Neuronal stem cell (in vitro differentiated cells): ENCODE measurements at regions not wholly inside any gene's neighbourhood (a gene's known extent, or its start where the extent isn't known, plus 50 kb on each side); places are given as distances from the start of the nearest gene placed in this dataset.
"Not testable (repeated sequence)": the region's sequence is repeated elsewhere in the genome, so short reads cannot be mapped to it uniquely, and the experiment has no call there.

Experiments used
- DNase-seq: peaks from one replicate; pipeline ENCODE4 v3.0.0-alpha.2; 2013; ENCODE audit warnings: low spot score
- H2AFZ ChIP-seq: one replicate; pipeline ENCODE4 v1.6.1; 2013; ENCODE audit warnings: mild to moderate bottlenecking, low read length, inconsistent platforms
- H2AK5ac ChIP-seq: 2 replicates; pipeline ENCODE4 v1.6.1; 2013; ENCODE audit warnings: low read depth, mild to moderate bottlenecking, inconsistent platforms, low read length, moderate library complexity, mixed read lengths
- H2BK120ac ChIP-seq: 2 replicates; pipeline ENCODE4 v1.6.1; 2013; ENCODE audit warnings: low read depth, mild to moderate bottlenecking, inconsistent platforms, low read length, moderate library complexity, mixed read lengths
- H2BK12ac ChIP-seq: one replicate; pipeline ENCODE4 v1.6.1; 2013; ENCODE audit warnings: low read length, inconsistent platforms
- H2BK15ac ChIP-seq: 2 replicates; pipeline ENCODE4 v1.6.1; 2013; ENCODE audit warnings: mild to moderate bottlenecking, low read length, inconsistent platforms, mixed read lengths
- H2BK5ac ChIP-seq: one replicate; pipeline ENCODE4 v1.6.1; 2013; ENCODE audit warnings: inconsistent platforms, mild to moderate bottlenecking, low read length, moderate library complexity
- H3K14ac ChIP-seq: one replicate; pipeline ENCODE4 v1.6.1; 2013; ENCODE audit warnings: low read length, inconsistent platforms
- H3K18ac ChIP-seq: 2 replicates; pipeline ENCODE4 v1.6.1; 2013; ENCODE audit warnings: low read length, inconsistent platforms
- H3K23ac ChIP-seq: 2 replicates; pipeline ENCODE4 v1.6.1; 2013; ENCODE audit warnings: low read depth, mild to moderate bottlenecking, mixed read lengths, low read length, inconsistent platforms; ENCODE audit not compliant: poor library complexity
- H3K27ac ChIP-seq: replicated peaks from 3 replicates; pipeline ENCODE4 v1.5.1; 2013; ENCODE audit warnings: low read length, inconsistent platforms
- H3K27me3 ChIP-seq, 3 experiments: 2 replicates each; pipeline ENCODE4 v1.6.1; 2013; ENCODE audit warnings: low read length in 3 of 3, mild to moderate bottlenecking in 2 of 3, inconsistent platforms in 1 of 3, low read depth in 1 of 3, mixed read lengths in 1 of 3, moderate library complexity in 1 of 3; ENCODE audit not compliant: control insufficient read depth in 3 of 3, insufficient read depth in 3 of 3
- H3K36me3 ChIP-seq, 2 donors: replicated peaks in 1 of 2; 2 replicates each; pipeline ENCODE4 v1.6.1; 2013; ENCODE audit warnings: low read length in 2 of 2; ENCODE audit not compliant: control insufficient read depth in 2 of 2, insufficient read depth in 2 of 2
- H3K4ac ChIP-seq: 2 replicates; pipeline ENCODE4 v1.6.1; 2013; ENCODE audit warnings: inconsistent platforms, mild to moderate bottlenecking, low read length, moderate library complexity
- H3K4me1 ChIP-seq, 2 donors: 1 replicate in 1 of 2; 2 replicates in 1 of 2; pipeline ENCODE4 v1.6.1; 2013; ENCODE audit warnings: low read length in 2 of 2, low read depth in 1 of 2; ENCODE audit not compliant: control insufficient read depth in 2 of 2, insufficient read depth in 1 of 2
- H3K4me2 ChIP-seq: one replicate; pipeline ENCODE4 v1.6.1; 2013; ENCODE audit warnings: mild to moderate bottlenecking, low read length, inconsistent platforms; ENCODE audit not compliant: insufficient read depth, poor library complexity, severe bottlenecking
- H3K4me3 ChIP-seq, 2 donors: 2 replicates each; pipeline ENCODE4 v1.5.1; 2013; ENCODE audit warnings: low read length in 2 of 2, mild to moderate bottlenecking in 2 of 2, inconsistent platforms in 1 of 2, moderate library complexity in 1 of 2
- H3K79me1 ChIP-seq: one replicate; pipeline ENCODE4 v1.6.1; 2013; ENCODE audit warnings: low read depth, mild to moderate bottlenecking, inconsistent platforms, low read length, moderate library complexity
- H3K9ac ChIP-seq: one replicate; pipeline ENCODE4 v1.6.1; 2013; ENCODE audit warnings: mild to moderate bottlenecking, low read depth, low read length, inconsistent platforms; ENCODE audit not compliant: poor library complexity
- H3K9me3 ChIP-seq, 2 donors: replicated peaks in 1 of 2; 2 replicates each; pipeline versions ENCODE3 to v1.6.1; 2013; ENCODE audit warnings: low read length in 2 of 2, mild to moderate bottlenecking in 2 of 2, inconsistent platforms in 1 of 2, low read depth in 1 of 2, mixed read lengths in 1 of 2, moderate library complexity in 1 of 2; ENCODE audit not compliant: control insufficient read depth in 2 of 2, insufficient read depth in 1 of 2
- H4K8ac ChIP-seq: one replicate; pipeline ENCODE4 v1.6.1; 2013; ENCODE audit warnings: low read depth, mild to moderate bottlenecking, inconsistent platforms, low read length, moderate library complexity
- H4K91ac ChIP-seq: one replicate; pipeline ENCODE4 v1.6.1; 2013; ENCODE audit warnings: low read length, low read depth, mild to moderate bottlenecking, inconsistent platforms; ENCODE audit not compliant: poor library complexity
- WGBS, 2 donors: extraction: QIAGEN DNeasy Blood & Tissue Kit; methylation state at CpG; one replicate each; pipeline ENCODE4 v1.1.7; 2013; ENCODE audit warnings: missing lambda C conversion rate in 2 of 2, mixed read lengths in 1 of 2; ENCODE audit not compliant: insufficient read length in 2 of 2, insufficient replicate concordance in 1 of 2; ENCODE audit errors: extremely low coverage in 2 of 2; 5-methylcytosine and 5-hydroxymethylcytosine counted together

DNA sequence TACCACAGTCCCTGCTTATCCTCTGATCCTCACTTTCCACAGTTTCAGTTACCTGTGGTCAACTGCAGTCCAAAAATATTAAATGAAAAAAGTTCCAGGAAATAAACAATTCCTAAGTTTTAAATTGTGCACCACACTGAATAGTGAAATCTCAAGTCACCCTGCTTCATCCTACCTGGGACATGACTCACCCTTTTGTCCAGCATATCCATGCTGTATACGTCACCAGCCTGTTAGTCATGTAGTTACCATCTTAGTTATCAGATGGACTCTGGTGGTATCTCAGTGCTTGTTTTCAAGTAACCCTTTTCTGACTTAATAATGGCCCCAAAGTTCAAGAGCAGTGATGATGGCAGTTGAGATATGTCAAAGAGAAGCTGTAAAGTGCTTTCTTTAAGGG is 69.4 kb upstream of the DPY19L1 start:
- H3K27ac ChIP-seq, H2AFZ ChIP-seq, H4K8ac ChIP-seq, H3K27me3 ChIP-seq, H3K9me3 ChIP-seq, DNase-seq, H2BK120ac ChIP-seq, H3K4me3 ChIP-seq, H3K79me1 ChIP-seq, H4K91ac ChIP-seq, H3K14ac ChIP-seq, H3K23ac ChIP-seq, H3K4me2 ChIP-seq, H2BK5ac ChIP-seq, H2BK12ac ChIP-seq, H3K18ac ChIP-seq, H2AK5ac ChIP-seq, H2BK15ac ChIP-seq, H3K9ac ChIP-seq, H3K4me1 ChIP-seq, H3K4ac ChIP-seq, H3K36me3 ChIP-seq: not testable (repeated sequence)
- no CpG with 5 or more reads among the region's 1 CpG for WGBS, 2 donors

DNA sequence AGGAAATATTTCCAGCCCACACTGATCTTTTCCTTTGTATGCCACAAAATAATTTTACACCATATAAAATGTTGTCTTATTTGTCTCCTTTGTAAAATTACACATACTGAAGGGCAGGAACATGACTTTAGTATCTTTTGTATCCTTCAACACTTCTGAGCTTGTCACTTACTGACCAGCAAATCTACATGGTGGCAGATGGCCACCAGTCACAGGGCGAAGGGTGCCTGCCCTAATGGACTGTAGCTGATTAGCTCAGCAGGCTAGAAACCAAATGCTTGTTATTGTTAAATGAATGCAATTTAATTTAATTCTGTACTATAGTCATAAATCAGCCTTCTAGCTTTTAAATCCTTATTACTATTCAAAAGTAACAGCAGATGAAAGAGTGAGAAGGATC is 68.2 kb upstream of the DPY19L1 start:
- not testable (repeated sequence) for H4K8ac ChIP-seq, DNase-seq, H2BK12ac ChIP-seq, H3K4ac ChIP-seq, H3K4me2 ChIP-seq, H4K91ac ChIP-seq, H3K79me1 ChIP-seq, H3K4me1 ChIP-seq, H2AFZ ChIP-seq, H2BK120ac ChIP-seq, H3K27ac ChIP-seq, H3K18ac ChIP-seq, H2BK15ac ChIP-seq, H3K9ac ChIP-seq, H3K9me3 ChIP-seq, H2AK5ac ChIP-seq, H2BK5ac ChIP-seq, H3K23ac ChIP-seq, H3K14ac ChIP-seq, H3K4me3 ChIP-seq, H3K36me3 ChIP-seq, H3K27me3 ChIP-seq
- WGBS, 2 donors = no CpG with 5 or more reads among the region's 1 CpG

DNA sequence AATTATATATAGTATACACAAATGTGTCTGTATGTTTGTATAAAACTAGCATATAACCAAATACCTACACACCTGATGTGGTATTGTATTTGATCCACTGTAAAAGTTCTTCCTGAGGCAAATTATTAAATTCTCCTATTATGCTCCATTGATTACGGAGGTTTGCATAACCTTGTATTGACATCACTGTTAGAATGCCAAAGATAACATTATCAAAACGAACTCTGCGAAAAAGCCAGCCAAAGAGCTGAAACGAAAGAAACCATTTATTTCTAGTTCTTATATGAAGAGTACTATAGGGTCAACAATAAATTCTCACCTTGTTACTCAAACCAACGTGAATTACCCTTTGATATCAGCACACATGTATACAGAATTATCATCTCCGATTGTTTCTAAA is 65.6 kb upstream of the DPY19L1 start:
- not testable (repeated sequence) for H2BK120ac ChIP-seq, H3K4me1 ChIP-seq, H3K14ac ChIP-seq, H3K36me3 ChIP-seq, H4K91ac ChIP-seq, H3K27ac ChIP-seq, H3K23ac ChIP-seq, H3K4me2 ChIP-seq, H2BK12ac ChIP-seq, H3K27me3 ChIP-seq, H3K4ac ChIP-seq, DNase-seq, H3K9me3 ChIP-seq, H3K4me3 ChIP-seq, H2BK15ac ChIP-seq, H2AFZ ChIP-seq, H2AK5ac ChIP-seq, H3K9ac ChIP-seq, H3K79me1 ChIP-seq, H2BK5ac ChIP-seq, H3K18ac ChIP-seq, H4K8ac ChIP-seq
- no CpG with 5 or more reads among the region's 6 CpGs for WGBS, 2 donors

DNA sequence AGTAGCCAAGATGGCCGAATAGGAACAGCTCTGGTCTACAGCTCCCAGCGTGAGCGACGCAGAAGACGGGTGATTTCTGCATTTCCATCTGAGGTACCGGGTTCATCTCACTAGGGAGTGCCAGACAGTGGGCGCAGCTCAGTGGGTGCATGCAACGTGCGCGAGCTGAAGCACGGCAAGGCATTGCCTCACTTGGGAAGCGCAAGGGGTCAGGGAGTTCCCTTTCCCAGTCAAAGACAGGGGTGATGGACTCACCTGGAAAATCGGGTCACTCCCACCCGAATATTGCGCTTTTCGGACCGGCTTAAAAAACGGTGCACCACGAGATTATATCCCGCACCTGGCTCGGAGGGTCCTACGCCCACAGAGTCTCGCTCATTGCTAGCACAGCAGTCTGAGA is 55.7 kb upstream of the DPY19L1 start:
- DNase-seq, H3K9me3 ChIP-seq, H2BK15ac ChIP-seq, H3K18ac ChIP-seq, H3K4me1 ChIP-seq, H2AFZ ChIP-seq, H2BK5ac ChIP-seq, H3K14ac ChIP-seq, H2AK5ac ChIP-seq, H3K27ac ChIP-seq, H3K9ac ChIP-seq, H3K79me1 ChIP-seq, H2BK12ac ChIP-seq, H3K4me2 ChIP-seq, H3K23ac ChIP-seq, H2BK120ac ChIP-seq, H4K91ac ChIP-seq, H3K4me3 ChIP-seq, H3K27me3 ChIP-seq, H3K36me3 ChIP-seq, H3K4ac ChIP-seq: not testable (repeated sequence)
- peak overlapping the region; percentile 43 for H4K8ac ChIP-seq
- WGBS, 2 donors = no CpG with 5 or more reads among the region's 23 CpGs
